ENCODE measurements at regions not wholly inside any gene's neighbourhood (a gene's known extent, or its start where the extent isn't known, plus 50 kb on each side); places are given as distances from the start of the nearest gene placed in this dataset.

DNA sequence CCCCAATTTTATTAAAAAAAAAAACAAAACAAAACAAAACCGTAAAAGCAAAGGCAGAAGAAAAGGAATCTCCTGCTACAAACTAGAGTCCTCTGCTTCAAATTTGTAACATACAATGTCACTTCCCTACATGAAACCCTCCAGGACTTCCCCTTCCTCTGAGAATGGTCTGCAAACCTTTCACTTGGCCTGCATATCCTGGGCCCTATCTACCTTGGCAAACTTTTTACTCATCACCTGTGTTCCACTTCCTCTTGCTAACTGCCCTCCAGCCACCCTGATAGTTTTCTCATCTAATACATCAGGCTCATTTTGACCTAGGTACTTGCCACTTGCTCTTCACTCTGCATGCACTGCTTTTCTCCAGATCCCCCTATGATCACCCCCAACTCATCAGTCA, 255.5 kb downstream of the ETAA1 start:
- TF ChIP-seq, protein P1, sequence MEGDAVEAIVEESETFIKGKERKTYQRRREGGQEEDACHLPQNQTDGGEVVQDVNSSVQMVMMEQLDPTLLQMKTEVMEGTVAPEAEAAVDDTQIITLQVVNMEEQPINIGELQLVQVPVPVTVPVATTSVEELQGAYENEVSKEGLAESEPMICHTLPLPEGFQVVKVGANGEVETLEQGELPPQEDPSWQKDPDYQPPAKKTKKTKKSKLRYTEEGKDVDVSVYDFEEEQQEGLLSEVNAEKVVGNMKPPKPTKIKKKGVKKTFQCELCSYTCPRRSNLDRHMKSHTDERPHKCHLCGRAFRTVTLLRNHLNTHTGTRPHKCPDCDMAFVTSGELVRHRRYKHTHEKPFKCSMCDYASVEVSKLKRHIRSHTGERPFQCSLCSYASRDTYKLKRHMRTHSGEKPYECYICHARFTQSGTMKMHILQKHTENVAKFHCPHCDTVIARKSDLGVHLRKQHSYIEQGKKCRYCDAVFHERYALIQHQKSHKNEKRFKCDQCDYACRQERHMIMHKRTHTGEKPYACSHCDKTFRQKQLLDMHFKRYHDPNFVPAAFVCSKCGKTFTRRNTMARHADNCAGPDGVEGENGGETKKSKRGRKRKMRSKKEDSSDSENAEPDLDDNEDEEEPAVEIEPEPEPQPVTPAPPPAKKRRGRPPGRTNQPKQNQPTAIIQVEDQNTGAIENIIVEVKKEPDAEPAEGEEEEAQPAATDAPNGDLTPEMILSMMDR (IDR thresholded peaks at IDR 0.05; ENCODE audit: insufficient read depth, low read length, poor library complexity, severe bottlenecking) = no peak
- Histone ChIP-seq H3K36me3 (ENCODE audit: control insufficient read depth, insufficient read depth, low read length) (no peaks in the 10 kb centered on the region), H3K4me3 (replicated peaks; ENCODE audit: low read depth, low read length) (no peak overlapping the region), H3K27me3 (replicated peaks; ENCODE audit: control insufficient read depth, insufficient read depth, low read length) (no peaks in the 10 kb centered on the region)
- DNase-seq (ENCODE audit: extremely low read depth, insufficient read length) = no peak

DNA sequence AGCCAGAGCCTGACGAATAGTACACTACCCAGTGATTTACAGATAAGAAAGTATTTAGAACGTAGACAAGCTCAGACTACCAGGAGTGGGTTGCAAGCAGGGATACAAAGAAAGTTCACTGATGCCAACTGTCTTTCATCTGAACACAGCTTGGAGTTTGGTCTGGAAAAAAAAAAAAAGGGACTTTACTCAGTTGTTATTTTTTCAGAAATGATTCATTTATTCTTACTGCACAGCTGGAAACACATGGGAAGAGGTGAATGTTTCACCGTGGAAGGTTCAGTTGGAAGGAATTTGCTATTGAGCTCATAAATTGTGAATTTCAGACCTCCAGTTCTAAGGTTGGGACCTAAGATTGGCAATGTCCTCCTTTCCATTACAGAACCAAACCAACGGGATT, 259.7 kb downstream of the ETAA1 start:
- DNase-seq (ENCODE audit: extremely low read depth, insufficient read length) = no peak
- TF ChIP-seq, protein P1 (IDR thresholded peaks at IDR 0.05; ENCODE audit: insufficient read depth, low read length, poor library complexity, severe bottlenecking) = no peak
- H3K4me3 ChIP-seq (replicated peaks; ENCODE audit: low read depth, low read length) = no peak overlapping the region
- H3K27me3 ChIP-seq (replicated peaks; ENCODE audit: control insufficient read depth, insufficient read depth, low read length) = no peaks in the 10 kb centered on the region; the same call in none of the 2 replicates
- no peaks in the 10 kb centered on the region for H3K36me3 ChIP-seq (ENCODE audit: control insufficient read depth, insufficient read depth, low read length)

DNA sequence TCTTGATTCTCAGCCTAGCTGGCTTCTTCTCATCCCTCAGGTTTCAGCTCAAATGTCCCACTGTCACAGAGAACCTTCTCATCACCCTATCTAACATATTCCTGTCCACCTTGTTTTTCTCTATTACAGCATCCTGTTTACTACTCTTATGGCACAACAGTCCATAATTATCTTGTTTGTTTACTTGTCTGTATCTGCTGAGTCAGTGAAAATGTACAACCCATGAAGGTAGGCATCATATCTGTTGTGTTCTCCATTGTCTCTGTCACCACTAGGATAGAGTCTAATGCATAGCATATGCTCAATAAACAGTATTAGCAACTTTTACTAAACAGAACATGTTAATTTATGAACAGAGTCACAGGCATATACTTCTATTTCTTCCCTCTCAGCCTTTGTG, 261.7 kb downstream of the ETAA1 start:
- no peaks in the 10 kb centered on the region; the same call in none of the 2 replicates for H3K27me3 ChIP-seq (replicated peaks; ENCODE audit: control insufficient read depth, insufficient read depth, low read length)
- TF ChIP-seq, protein P1 (IDR thresholded peaks at IDR 0.05; ENCODE audit: insufficient read depth, low read length, poor library complexity, severe bottlenecking) = no peak
- no peak overlapping the region for H3K4me3 ChIP-seq (replicated peaks; ENCODE audit: low read depth, low read length)
- DNase-seq (ENCODE audit: extremely low read depth, insufficient read length) = no peak
- no peaks in the 10 kb centered on the region for H3K36me3 ChIP-seq (ENCODE audit: control insufficient read depth, insufficient read depth, low read length)

DNA sequence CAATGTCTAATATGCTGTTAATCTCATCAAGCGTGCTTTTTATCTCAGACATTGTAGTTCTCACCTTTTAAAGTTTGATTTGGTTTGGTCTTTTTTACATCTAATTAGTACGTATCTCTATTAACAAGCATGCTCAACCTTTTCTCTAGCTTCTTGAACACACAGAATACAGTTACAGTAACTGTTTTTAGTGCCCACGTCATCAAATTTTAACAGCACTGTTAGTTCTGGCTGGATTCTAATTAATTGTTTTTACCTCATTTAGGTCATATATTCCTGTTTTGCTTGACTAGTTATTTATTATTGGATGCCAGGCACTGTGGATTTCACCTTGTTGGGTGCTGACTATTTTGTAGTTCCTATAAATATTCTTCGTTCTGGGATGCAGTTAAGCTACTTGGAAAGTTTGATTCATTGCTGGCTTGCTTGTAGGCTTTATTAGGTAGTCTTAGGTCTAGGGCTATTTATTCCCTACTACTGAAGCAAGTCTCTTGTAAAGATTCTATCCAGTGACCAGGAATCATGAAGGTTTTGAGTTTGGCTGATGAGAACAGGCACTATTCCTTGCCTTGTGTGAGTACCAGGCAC, 263.0 kb downstream of the ETAA1 start:
- H3K36me3 ChIP-seq (ENCODE audit: control insufficient read depth, insufficient read depth, low read length) = no peaks in the 10 kb centered on the region
- no peak overlapping the region for H3K4me3 ChIP-seq (replicated peaks; ENCODE audit: low read depth, low read length)
- TF ChIP-seq, protein P1 (IDR thresholded peaks at IDR 0.05; ENCODE audit: insufficient read depth, low read length, poor library complexity, severe bottlenecking) = no peak
- no peaks in the 10 kb centered on the region; the same call in none of the 2 replicates for H3K27me3 ChIP-seq (replicated peaks; ENCODE audit: control insufficient read depth, insufficient read depth, low read length)
- no peak for DNase-seq (ENCODE audit: extremely low read depth, insufficient read length)

DNA sequence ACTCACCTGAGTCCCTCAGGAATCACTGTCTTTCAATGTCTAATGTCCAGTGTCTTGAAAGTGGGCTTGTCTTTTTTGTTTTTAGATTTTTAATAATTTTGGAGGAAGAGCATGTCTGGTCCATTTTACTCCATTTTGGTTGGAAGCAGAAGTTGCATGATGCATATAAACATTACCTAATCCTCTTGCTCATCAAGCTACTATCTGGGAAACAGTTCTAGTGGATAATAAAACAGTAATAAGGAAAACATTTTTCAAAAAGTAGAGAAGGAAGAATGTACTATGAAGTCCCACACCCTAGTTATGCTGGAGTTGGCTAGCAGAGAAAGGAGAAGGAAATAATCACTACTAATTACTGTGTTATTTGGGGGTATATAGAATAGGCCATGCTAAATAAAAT, 263.7 kb downstream of the ETAA1 start:
- TF ChIP-seq, protein P1 (IDR thresholded peaks at IDR 0.05; ENCODE audit: insufficient read depth, low read length, poor library complexity, severe bottlenecking) = no peak
- no peaks in the 10 kb centered on the region; the same call in none of the 2 replicates for H3K27me3 ChIP-seq (replicated peaks; ENCODE audit: control insufficient read depth, insufficient read depth, low read length)
- no peaks in the 10 kb centered on the region for H3K36me3 ChIP-seq (ENCODE audit: control insufficient read depth, insufficient read depth, low read length)
- no peak for DNase-seq (ENCODE audit: extremely low read depth, insufficient read length)
- H3K4me3 ChIP-seq (replicated peaks; ENCODE audit: low read depth, low read length) = no peak overlapping the region

DNA sequence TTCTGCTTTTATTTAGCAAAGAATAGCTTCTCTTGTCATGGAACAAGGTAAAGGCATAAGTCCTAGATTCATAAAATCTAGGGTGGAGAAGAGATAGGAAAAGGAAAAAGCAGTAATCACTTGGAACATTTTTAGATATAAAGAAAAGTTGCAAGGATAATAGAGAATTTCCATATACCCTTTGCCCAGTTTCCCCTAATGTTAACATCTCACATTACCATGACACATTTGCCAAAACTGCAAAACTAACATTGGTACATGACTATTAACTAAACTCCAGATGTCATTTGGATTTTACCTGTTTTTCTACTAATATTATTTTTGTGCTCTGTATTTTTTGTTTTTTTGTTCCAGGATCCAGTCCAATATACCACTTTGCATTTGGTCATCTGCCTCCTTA, 265.1 kb downstream of the ETAA1 start:
- no peaks in the 10 kb centered on the region; the same call in none of the 2 replicates for H3K27me3 ChIP-seq (replicated peaks; ENCODE audit: control insufficient read depth, insufficient read depth, low read length)
- no peak for DNase-seq (ENCODE audit: extremely low read depth, insufficient read length)
- TF ChIP-seq, protein P1 (IDR thresholded peaks at IDR 0.05; ENCODE audit: insufficient read depth, low read length, poor library complexity, severe bottlenecking) = no peak
- H3K36me3 ChIP-seq (ENCODE audit: control insufficient read depth, insufficient read depth, low read length) = no peaks in the 10 kb centered on the region
- no peak overlapping the region for H3K4me3 ChIP-seq (replicated peaks; ENCODE audit: low read depth, low read length)
